HG03039 (cell line): ENCODE measurements at regions not wholly inside any gene's neighbourhood (a gene's known extent, or its start where the extent isn't known, plus 50 kb on each side); places are given as distances from the start of the nearest gene placed in this dataset.

Source experiments
- ATAC-seq: cut with Tn5 transposase; IDR thresholded peaks from one replicate; pipeline ENCODE4 v1.9.1; 2021; ENCODE audit warnings: mild to moderate bottlenecking, moderate library complexity; ENCODE audit not compliant: unreplicated experiment

- ATAC-seq = no peak
Observed at GRCh38 chr3:72133329-72134011, 348.5 kb upstream of the PROK2 start.

- no peak for ATAC-seq
Observed at GRCh38 chr3:72131899-72132298, 347.0 kb upstream of the PROK2 start.

- ATAC-seq = no peak
Observed at GRCh38 chr3:72130565-72130964, 345.6 kb upstream of the PROK2 start.

- ATAC-seq = no peak
Observed at GRCh38 chr3:72129501-72130094, 344.6 kb upstream of the PROK2 start.

GRCh38 chr3:72128921-72129320, 344.0 kb upstream of the PROK2 start:
- no peak for ATAC-seq

- ATAC-seq = no peak
Observed at GRCh38 chr3:72127844-72128243, 342.9 kb upstream of the PROK2 start.

- ATAC-seq = no peak
Observed at GRCh38 chr3:72127224-72127612, 342.3 kb upstream of the PROK2 start.

GRCh38 chr3:72126441-72127223, 341.7 kb upstream of the PROK2 start:
- ATAC-seq = no peak

GRCh38 chr3:72123908-72124441, 339.0 kb upstream of the PROK2 start:
- peak; percentile 51 for ATAC-seq

- peak; percentile 65 for ATAC-seq
Observed at GRCh38 chr3:72120806-72121778, 336.1 kb upstream of the PROK2 start.

GRCh38 chr3:72120039-72120438, 335.1 kb upstream of the PROK2 start:
- no peak for ATAC-seq

- no peak for ATAC-seq
Observed at GRCh38 chr3:72118628-72119027, 333.7 kb upstream of the PROK2 start.

- ATAC-seq = no peak
Observed at GRCh38 chr3:72116226-72116625, 331.3 kb upstream of the PROK2 start.

- no peak for ATAC-seq
Observed at GRCh38 chr3:72115307-72115706, 330.4 kb upstream of the PROK2 start.

- no peak for ATAC-seq
Observed at GRCh38 chr3:72114773-72115172, 329.8 kb upstream of the PROK2 start.

GRCh38 chr3:72113964-72114363, 329.0 kb upstream of the PROK2 start:
- ATAC-seq = no peak

GRCh38 chr3:72113564-72113963, 328.6 kb upstream of the PROK2 start:
- ATAC-seq = no peak

- ATAC-seq = no peak
Observed at GRCh38 chr3:72112435-72112834, 327.5 kb upstream of the PROK2 start.

GRCh38 chr3:72111265-72112205, 326.6 kb upstream of the PROK2 start:
- ATAC-seq = no peak
